Stimulated activated CD4-positive, alpha-beta T cell treated with anti-CD3 and anti-CD28 coated beads, Interleukin-4, amount 100 ng/mL, for 24 hours (primary cell): ENCODE measurements at regions not wholly inside any gene's neighbourhood (a gene's known extent, or its start where the extent isn't known, plus 50 kb on each side); places are given as distances from the start of the nearest gene placed in this dataset.
"Not testable (repeated sequence)": the region's sequence is repeated elsewhere in the genome, so short reads cannot be mapped to it uniquely, and the experiment has no call there.

Experiments
- DNase-seq: peaks from one replicate; pipeline ENCODE4 v3.0.0-alpha.2; 2020

- not testable (repeated sequence) for DNase-seq
These were observed 66.3 kb downstream of the FAM72B start for GRCh38 chr1:121117622-121118479.
